ENCODE measurements at regions not wholly inside any gene's neighbourhood (a gene's known extent, or its start where the extent isn't known, plus 50 kb on each side); places are given as distances from the start of the nearest gene placed in this dataset.

DNA sequence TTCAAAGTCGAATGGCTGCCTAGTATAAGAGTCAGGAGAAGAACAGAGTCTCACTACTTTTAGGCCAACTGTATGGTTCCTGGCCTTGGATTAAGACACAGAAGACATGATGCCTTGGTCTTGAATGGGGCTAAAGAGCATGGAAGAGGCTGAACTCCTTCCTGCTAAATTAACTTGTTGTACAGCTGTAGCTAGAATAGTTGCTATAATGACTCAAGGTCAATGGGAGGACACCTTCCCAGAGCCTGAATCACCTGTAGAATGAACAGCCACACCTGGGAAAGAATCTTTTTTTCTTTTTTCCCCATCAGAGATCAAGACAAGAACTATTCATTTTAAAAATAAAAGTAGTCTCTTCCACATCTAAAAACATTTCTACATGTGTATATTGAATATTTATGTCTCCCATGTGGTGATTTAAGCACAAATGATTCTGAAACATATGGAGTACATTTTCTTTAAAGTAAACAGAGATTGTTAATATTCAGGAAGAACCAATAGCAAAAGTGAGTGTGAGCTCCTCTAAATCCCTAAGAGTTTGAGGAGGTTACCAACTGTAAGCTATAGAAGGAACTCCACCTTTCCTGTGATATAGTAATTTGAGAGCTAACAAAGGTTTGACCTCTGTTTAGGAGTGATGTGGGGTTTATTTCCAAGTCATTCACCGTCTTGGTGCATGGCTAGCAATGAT is 191.3 kb downstream of the TGFB2 start:
- ChIA-PET CTCF (no interaction called here), POLR2A (no interaction called here)
- no peak overlapping the region for H3K27ac Mint-ChIP-seq
- H3K36me3 Mint-ChIP-seq (ENCODE audit: low read depth), result no peaks in the 10 kb centered on the region
- DNase-seq, result no peak
- H3K27me3 Mint-ChIP-seq, result no peaks in the 10 kb centered on the region
- H3K9me3 Mint-ChIP-seq, result no peaks in the 10 kb centered on the region
- H3K4me3 Mint-ChIP-seq, result no peak overlapping the region
- no peaks in the 10 kb centered on the region for H3K4me1 Mint-ChIP-seq

DNA sequence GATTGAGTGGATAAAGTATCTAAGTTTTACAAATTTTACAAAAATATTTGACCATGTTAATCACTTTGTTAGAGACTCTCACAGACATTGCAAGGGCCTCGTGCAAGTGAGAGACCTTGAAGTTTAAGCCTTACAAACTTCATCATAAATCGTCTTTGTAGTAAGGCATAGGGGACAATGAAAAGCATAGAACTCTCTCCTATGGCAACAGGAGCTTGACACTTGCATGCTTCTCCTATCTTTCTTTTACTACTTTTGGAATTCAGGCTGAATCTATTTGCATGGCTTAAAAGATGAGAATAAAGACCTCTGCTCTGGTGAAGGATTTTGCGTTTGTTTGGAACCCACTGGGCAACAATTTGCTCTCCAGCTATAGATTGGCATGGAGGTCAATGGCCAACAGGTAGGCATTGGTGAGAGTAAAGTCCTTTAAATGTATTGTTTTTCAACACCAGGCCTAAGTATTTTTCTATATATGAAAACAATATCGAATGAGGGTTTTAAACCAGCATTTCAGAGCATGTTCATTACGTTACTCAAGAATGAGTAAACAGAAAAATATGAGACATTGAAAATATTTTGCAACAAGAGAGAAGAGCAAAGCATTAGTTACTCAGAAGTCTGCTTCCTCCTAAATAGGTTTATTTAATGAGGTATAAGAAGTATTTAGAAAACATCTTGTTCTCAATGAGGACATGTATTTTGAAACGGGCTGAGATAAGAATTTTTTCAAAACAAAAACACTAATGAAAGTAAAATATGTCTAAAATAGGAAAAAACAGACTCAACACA is 192.2 kb downstream of the TGFB2 start:
- no peak for DNase-seq
- Mint-ChIP-seq H3K9me3 (no peaks in the 10 kb centered on the region), H3K27me3 (no peaks in the 10 kb centered on the region), H3K27ac (no peak overlapping the region), H3K4me3 (no peak overlapping the region), H3K4me1 (no peaks in the 10 kb centered on the region), H3K36me3 (ENCODE audit: low read depth) (no peaks in the 10 kb centered on the region)
- ChIA-PET CTCF (no interaction called here), POLR2A (no interaction called here)

DNA sequence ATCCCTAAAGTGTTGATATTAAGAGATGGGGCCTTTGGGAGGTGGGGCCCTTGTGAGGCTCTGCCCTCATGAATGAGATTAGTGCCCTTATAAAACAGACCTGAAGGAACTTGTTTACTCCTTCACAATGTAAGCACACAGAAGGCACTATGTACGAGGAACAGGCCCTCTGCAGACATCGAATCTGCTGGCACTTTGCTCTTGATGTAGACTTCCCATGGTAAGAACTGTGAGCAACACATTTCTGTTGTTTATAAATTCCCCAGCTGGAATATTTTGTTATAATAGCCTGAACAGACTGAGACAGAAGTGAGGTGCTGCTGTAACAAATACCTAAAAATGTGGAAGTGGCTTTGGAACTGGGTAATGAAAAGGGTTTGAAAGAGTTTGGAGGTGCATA is 193.2 kb downstream of the TGFB2 start:
- no peak overlapping the region for H3K4me3 Mint-ChIP-seq
- POLR2A ChIA-PET, result no interaction called here
- no peak for DNase-seq
- no peaks in the 10 kb centered on the region for H3K9me3 Mint-ChIP-seq
- CTCF ChIA-PET, result no interaction called here
- H3K27ac Mint-ChIP-seq, result no peak overlapping the region
- no peaks in the 10 kb centered on the region for H3K27me3 Mint-ChIP-seq
- no peaks in the 10 kb centered on the region for H3K4me1 Mint-ChIP-seq
- no peaks in the 10 kb centered on the region for H3K36me3 Mint-ChIP-seq (ENCODE audit: low read depth)

DNA sequence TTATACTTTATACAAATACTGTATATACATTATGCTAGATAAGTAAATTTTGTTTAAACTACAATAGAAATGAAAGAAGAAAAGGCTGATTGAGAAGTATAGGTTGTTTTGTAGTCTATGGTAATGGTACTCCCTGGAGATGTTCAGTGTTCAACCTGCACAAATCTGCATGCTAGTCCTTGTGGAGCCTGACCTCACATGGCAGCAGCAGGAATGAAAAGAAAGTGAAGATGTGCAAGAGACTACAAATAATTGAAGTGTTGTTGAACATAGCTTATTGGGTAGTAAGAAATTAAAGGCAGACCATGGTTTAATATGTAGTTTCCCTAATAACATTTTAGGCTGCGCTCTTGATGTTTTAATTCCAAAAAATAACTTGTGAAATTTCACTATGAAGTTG is 201.2 kb downstream of the TGFB2 start:
- no peaks in the 10 kb centered on the region for H3K27me3 Mint-ChIP-seq
- H3K36me3 Mint-ChIP-seq (ENCODE audit: low read depth), result no peaks in the 10 kb centered on the region
- ChIA-PET CTCF (no interaction called here), POLR2A (no interaction called here)
- H3K4me3 Mint-ChIP-seq, result no peak overlapping the region
- no peak overlapping the region for H3K27ac Mint-ChIP-seq
- no peak for DNase-seq
- H3K4me1 Mint-ChIP-seq, result no peaks in the 10 kb centered on the region
- no peaks in the 10 kb centered on the region for H3K9me3 Mint-ChIP-seq

DNA sequence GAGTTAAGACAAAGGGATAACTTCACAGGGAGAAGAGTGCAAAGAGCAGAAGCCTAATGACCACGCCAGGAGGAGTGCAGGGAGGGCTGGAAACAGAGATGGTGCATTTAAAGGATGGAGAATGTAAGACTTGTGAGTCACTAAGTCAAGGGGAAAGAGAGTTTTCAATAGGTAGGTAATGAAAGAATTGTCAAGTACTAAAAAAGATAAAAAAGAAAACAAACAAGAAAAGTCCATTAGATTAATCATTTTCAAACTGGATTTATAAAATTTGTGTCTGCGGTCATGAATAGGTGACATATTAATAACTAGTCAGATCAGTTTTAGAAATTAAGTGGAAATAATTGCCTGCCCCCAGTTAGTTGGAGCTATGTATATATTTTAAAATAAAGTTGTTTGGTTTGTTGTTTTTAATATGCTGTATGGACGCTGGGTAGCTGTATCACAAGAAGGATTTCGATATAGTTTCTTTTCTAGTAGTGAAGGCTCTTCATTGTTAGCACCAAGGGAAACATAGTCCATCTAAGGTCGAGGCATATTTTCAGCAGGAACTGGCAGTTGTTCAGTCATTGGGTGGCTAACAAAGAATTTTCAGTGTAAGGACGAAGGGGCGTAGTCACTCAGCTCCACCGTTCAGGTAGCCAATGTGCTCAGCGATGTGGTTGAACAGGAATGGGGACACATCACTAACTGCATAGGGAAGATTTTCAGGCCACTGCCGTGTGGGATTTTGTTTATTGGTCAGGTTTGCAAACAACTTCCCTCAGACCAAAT is 203.0 kb downstream of the TGFB2 start:
- Mint-ChIP-seq H3K4me3 (no peak overlapping the region), H3K4me1 (no peaks in the 10 kb centered on the region), H3K9me3 (no peaks in the 10 kb centered on the region), H3K36me3 (ENCODE audit: low read depth) (no peaks in the 10 kb centered on the region), H3K27ac (no peak overlapping the region), H3K27me3 (no peaks in the 10 kb centered on the region)
- POLR2A ChIA-PET, result no interaction called here
- DNase-seq, result no peak
- CTCF ChIA-PET, result no interaction called here

DNA sequence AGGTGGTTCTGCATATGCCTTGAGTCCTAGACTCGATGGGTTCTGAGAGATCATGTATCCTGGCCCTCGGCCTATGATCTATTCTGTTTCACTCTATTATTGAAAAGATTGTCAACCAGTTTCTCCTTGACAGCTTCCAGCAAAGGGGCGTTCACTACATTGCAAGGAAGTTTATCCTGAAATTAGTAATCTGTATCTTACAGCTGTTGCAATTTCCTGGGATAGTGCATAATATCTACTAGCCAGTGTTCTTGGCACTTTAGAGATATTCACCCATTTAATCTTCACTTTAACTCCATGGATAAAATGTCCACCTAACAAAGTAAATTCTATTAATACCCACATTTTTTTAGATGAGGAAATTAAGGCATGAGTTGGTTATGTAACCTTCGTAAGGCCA is 203.6 kb downstream of the TGFB2 start:
- Mint-ChIP-seq H3K4me1 (no peaks in the 10 kb centered on the region), H3K27ac (no peak overlapping the region), H3K36me3 (ENCODE audit: low read depth) (no peaks in the 10 kb centered on the region), H3K27me3 (no peaks in the 10 kb centered on the region), H3K9me3 (no peaks in the 10 kb centered on the region), H3K4me3 (no peak overlapping the region)
- ChIA-PET POLR2A (no interaction called here), CTCF (no interaction called here)
- no peak for DNase-seq

DNA sequence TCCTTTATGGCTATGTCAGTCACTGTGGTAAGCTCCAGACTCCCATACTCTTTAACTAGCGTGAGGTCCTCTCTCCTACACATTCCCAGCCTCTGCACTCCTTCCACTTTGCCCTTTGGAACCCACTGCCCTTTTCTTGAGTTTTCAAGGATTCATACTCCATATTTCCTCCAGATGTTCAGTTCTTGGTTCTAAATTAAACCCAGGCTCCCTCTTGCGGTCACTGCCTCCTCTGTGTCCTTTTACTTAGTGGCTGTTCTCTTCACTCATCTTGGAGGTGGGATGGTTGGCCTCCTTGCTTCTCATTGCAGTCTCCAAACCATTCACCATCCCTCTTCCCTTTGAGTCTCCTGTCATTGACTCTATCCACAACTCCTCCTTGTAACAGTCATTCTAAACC is 208.1 kb downstream of the TGFB2 start:
- Mint-ChIP-seq H3K4me1 (no peaks in the 10 kb centered on the region), H3K27me3 (no peaks in the 10 kb centered on the region), H3K36me3 (ENCODE audit: low read depth) (no peaks in the 10 kb centered on the region), H3K4me3 (no peak overlapping the region), H3K27ac (no peak overlapping the region), H3K9me3 (no peaks in the 10 kb centered on the region)
- ChIA-PET CTCF (no interaction called here), POLR2A (no interaction called here)
- no peak for DNase-seq

DNA sequence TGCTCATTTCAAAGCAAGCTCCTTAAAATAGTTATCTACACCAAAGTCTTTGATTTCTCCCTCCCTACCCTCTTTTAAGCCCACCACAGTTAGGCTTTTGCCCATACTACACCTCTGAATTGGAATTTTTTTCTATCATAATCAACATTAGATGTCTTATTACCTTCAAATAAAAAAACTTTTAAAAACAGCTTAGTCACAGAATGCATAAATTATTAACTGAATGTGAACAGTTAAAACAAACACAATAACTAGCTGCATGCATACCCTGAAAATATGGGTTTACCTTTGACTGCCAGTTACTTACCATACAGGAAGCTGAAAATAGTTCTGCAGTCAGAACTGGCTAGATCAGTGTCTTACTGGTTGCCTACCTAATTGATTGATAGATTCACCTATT is 210.9 kb downstream of the TGFB2 start:
- Mint-ChIP-seq H3K27ac (no peak overlapping the region), H3K4me1 (no peaks in the 10 kb centered on the region), H3K36me3 (ENCODE audit: low read depth) (no peaks in the 10 kb centered on the region), H3K27me3 (no peaks in the 10 kb centered on the region), H3K9me3 (no peaks in the 10 kb centered on the region), H3K4me3 (no peak overlapping the region)
- POLR2A ChIA-PET, result no interaction called here
- no peak for DNase-seq
- CTCF ChIA-PET, result no interaction called here

DNA sequence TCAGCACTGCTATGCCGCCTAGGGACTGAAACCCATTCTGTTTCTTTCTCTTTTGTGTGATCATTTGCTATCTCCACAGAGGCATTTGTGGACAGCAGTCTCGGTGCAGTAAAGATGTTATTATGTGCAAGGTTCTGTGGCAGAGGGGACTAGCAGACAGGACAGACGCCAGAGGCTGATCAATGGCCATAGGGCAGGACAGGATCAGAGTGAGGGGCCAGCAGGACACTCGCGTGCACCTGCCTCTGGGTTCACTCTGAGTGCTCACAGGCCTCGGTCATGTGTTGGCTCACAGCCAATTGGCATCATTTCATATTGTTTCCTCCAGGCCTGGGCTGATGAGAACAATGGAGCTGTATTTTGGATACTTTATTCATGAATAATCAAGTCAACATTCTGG is 212.6 kb downstream of the TGFB2 start:
- Mint-ChIP-seq H3K27me3 (no peaks in the 10 kb centered on the region), H3K9me3 (no peaks in the 10 kb centered on the region), H3K27ac (no peak overlapping the region), H3K4me1 (no peaks in the 10 kb centered on the region), H3K4me3 (no peak overlapping the region), H3K36me3 (ENCODE audit: low read depth) (no peaks in the 10 kb centered on the region)
- ChIA-PET POLR2A (no interaction called here), CTCF (no interaction called here)
- DNase-seq, result no peak

DNA sequence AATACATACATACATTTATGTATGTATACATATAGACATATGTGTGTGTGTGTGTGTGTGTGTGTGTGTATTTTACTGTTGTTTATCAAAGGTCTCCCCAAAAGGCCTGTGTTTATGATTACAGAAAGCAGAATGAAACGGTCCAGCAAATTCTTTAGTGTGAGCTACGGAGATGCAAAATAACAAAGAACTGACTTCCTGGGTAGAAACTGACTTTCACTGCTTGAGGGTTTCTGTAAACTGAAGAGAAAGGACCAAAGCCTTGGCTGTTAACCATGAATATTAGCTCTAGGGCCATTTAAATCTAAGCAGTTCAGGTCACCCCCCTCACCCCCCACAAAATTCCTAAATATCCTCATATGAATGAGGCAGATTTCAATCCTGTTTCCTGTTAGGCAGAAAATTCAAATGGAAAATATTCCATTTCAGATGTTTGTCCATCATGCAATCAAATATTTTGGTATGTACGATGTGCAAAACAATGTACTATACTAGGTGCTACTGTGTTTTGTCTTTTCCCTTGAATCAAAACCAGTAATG is 213.2 kb downstream of the TGFB2 start:
- ChIA-PET CTCF (no interaction called here), POLR2A (no interaction called here)
- Mint-ChIP-seq H3K4me1 (no peaks in the 10 kb centered on the region), H3K27me3 (no peaks in the 10 kb centered on the region), H3K4me3 (no peak overlapping the region), H3K36me3 (ENCODE audit: low read depth) (no peaks in the 10 kb centered on the region), H3K27ac (no peak overlapping the region), H3K9me3 (no peaks in the 10 kb centered on the region)
- DNase-seq, result no peak

DNA sequence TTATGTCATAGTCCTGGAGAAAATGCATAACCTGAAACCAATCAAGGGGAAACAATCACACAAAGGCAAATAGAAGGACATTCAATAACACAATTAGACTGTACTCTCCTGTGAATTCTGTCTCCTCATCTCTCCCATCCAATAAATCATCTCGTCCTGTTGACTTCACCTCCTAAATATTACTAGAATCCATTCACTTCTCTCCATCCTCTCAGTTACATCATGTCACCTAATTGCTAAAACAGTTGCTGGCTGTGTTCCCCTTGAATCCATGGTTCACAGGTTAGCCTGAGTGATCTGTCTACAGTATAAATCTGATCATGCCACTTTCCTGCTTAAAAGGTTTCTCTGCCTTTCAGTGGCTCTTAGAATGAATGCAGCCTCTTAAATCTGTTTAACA is 220.2 kb downstream of the TGFB2 start:
- H3K36me3 Mint-ChIP-seq (ENCODE audit: low read depth), result no peaks in the 10 kb centered on the region
- H3K27ac Mint-ChIP-seq, result no peak overlapping the region
- H3K27me3 Mint-ChIP-seq, result no peaks in the 10 kb centered on the region
- no peak overlapping the region for H3K4me3 Mint-ChIP-seq
- POLR2A ChIA-PET, result no interaction called here
- DNase-seq, result no peak
- no peaks in the 10 kb centered on the region for H3K9me3 Mint-ChIP-seq
- no peaks in the 10 kb centered on the region for H3K4me1 Mint-ChIP-seq
- CTCF ChIA-PET, result no interaction called here

DNA sequence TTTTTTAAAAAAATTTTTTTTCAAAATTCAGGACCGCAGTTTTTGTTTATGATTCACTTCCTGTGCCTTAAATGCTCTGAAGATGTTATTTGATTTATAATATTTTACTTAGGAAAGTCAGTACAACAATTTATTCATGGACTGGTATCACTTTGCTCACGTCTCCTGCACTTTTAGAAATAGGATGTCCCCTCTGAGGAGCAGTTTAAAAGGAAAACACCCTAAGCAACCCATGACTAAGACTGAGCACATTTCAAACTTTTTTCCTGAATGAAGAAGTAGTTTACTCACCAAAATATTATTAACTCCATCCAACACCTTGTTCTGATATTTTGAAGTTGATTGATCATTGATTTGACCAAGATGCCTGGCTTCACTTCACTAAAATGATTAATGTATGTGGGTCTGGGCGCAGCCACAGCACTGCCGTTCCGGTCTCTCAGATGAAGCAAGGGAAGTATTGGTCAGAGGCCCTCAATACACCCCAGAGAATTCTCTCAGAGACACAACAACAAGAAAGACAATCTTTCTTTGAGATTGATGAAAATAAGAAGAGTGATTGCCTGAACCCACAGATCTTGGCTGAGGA is 223.9 kb downstream of the TGFB2 start:
- H3K27me3 Mint-ChIP-seq, result no peaks in the 10 kb centered on the region
- H3K27ac Mint-ChIP-seq, result no peak overlapping the region
- CTCF ChIA-PET, result no interaction called here
- H3K4me1 Mint-ChIP-seq, result no peaks in the 10 kb centered on the region
- POLR2A ChIA-PET, result no interaction called here
- no peak overlapping the region for H3K4me3 Mint-ChIP-seq
- no peak for DNase-seq
- no peaks in the 10 kb centered on the region for H3K9me3 Mint-ChIP-seq
- no peaks in the 10 kb centered on the region for H3K36me3 Mint-ChIP-seq (ENCODE audit: low read depth)

DNA sequence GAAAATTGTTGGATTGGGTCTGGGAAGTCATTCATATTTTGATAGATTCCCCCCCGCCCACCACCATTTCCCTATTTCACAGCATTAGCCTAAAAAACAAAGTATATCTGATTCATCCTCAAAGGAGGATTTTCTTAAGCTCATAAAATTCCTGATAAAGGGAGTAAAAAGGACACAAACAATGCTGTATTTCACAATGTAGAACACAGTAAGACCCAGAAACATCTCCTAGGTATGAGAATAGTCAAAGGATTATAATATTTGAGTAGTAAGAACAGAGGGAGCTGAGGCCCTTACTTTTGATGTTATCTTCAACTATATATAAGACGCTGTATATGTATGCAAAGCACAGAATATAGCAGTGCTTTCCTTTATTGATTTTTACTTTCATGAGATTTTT is 225.3 kb downstream of the TGFB2 start:
- Mint-ChIP-seq H3K4me3 (no peak overlapping the region), H3K27me3 (no peaks in the 10 kb centered on the region), H3K9me3 (no peaks in the 10 kb centered on the region), H3K4me1 (no peaks in the 10 kb centered on the region), H3K27ac (no peak overlapping the region), H3K36me3 (ENCODE audit: low read depth) (no peaks in the 10 kb centered on the region)
- CTCF ChIA-PET, result interaction anchor here (0.7 kb wide), 1 partner anchor 1016 kb away, joined by 5 read pairs; no protein-coding TSS in a partner anchor
- POLR2A ChIA-PET, result no interaction called here
- DNase-seq, result no peak

Measured in activated CD4-positive, alpha-beta memory T cell treated with anti-CD3 and anti-CD28 coated beads, Interleukin-2, amount 10 ng/mL, durations not matched to agents 7 days and 5 days (primary cell).